Ovary (tissue), 3 donors: ENCODE measurements at regions not wholly inside any gene's neighbourhood (a gene's known extent, or its start where the extent isn't known, plus 50 kb on each side); places are given as distances from the start of the nearest gene placed in this dataset.
"Not testable (repeated sequence)": the region's sequence is repeated elsewhere in the genome, so short reads cannot be mapped to it uniquely, and the experiment has no call there.

ENCODE experiments used
- CTCF ChIP-seq, 3 donors: fragments of 450-650 bp in 2 of 3; fragments of 200-600 bp in 1 of 3; IDR thresholded peaks; one replicate each; pipeline versions ENCODE4 v1.5.1 to v1.8.0; 2016 to 2022; ENCODE audit warnings: antibody characterized with exemption in 3 of 3, mild to moderate bottlenecking in 1 of 3
- EP300 ChIP-seq: sonication (generic); formaldehyde crosslinking; IDR thresholded peaks from one replicate; pipeline ENCODE4 v1.6.1; 2017; ENCODE audit warnings: antibody characterized with exemption
- POLR2A ChIP-seq: fragments of 450-650 bp; IDR thresholded peaks from one replicate; pipeline ENCODE4 v1.6.1; 2017; ENCODE audit warnings: antibody characterized with exemption, mild to moderate bottlenecking, moderate library complexity
- donor health status: DM: no; HTN: no; CAD: no.

GRCh38 chr16:21351433-21351832, 73.3 kb upstream of the CRYM start:
- not testable (repeated sequence) for TF ChIP-seq CTCF (IDR thresholded peaks at IDR 0.05); POLR2A; EP300
